CD4-positive, CD25-positive, alpha-beta regulatory T cell (primary cell): ENCODE measurements at regions not wholly inside any gene's neighbourhood (a gene's known extent, or its start where the extent isn't known, plus 50 kb on each side); places are given as distances from the start of the nearest gene placed in this dataset.
"Not testable (repeated sequence)": the region's sequence is repeated elsewhere in the genome, so short reads cannot be mapped to it uniquely, and the experiment has no call there.

Source experiments
- ATAC-seq, 2 donors: fragments of 150-1000 bp; cut with Tn5 transposase; one replicate each; pipeline ENCODE4 v1.10.0; 2021; ENCODE audit warnings: low read depth in 2 of 2, moderate number of reproducible peaks in 2 of 2, moderate library complexity in 1 of 2
- DNase-seq, 3 donors: peaks; one replicate each; pipeline versions ENCODE4 v3.0.0 to v3.0.0-alpha.2; 2012 to 2022; ENCODE audit warnings: mixed read lengths in 1 of 3
- H3K27ac ChIP-seq: one replicate; pipeline ENCODE4 v1.7.0; 2013; ENCODE audit warnings: mild to moderate bottlenecking, low read length; ENCODE audit not compliant: insufficient read depth, poor library complexity, severe bottlenecking
- H3K27me3 ChIP-seq: one replicate; pipeline ENCODE4 v1.7.0; 2013; ENCODE audit warnings: low read length; ENCODE audit not compliant: control insufficient read depth, insufficient read depth
- H3K36me3 ChIP-seq: one replicate; pipeline ENCODE4 v1.7.0; 2013; ENCODE audit warnings: mild to moderate bottlenecking, low read length, moderate library complexity; ENCODE audit not compliant: control insufficient read depth, insufficient read depth
- H3K4me1 ChIP-seq: 2 replicates; pipeline ENCODE4 v1.7.0; 2013; ENCODE audit warnings: mild to moderate bottlenecking, low read length; ENCODE audit not compliant: insufficient read depth, control insufficient read depth, poor library complexity, severe bottlenecking
- H3K4me3 ChIP-seq: one replicate; pipeline ENCODE4 v1.7.0; 2013; ENCODE audit warnings: low read depth, mild to moderate bottlenecking, low read length, moderate library complexity
- H3K9me3 ChIP-seq, 2 experiments: 1 replicate in 1 of 2; 2 replicates in 1 of 2; pipeline ENCODE4 v1.7.0; 2013; ENCODE audit warnings: low read length in 2 of 2, mild to moderate bottlenecking in 1 of 2, moderate library complexity in 1 of 2; ENCODE audit not compliant: control insufficient read depth in 2 of 2
- H3K27ac Mint-ChIP-seq, 3 donors: one replicate each; pipeline ENCODE4 v1.8.0; 2020 to 2022; ENCODE audit warnings: mild to moderate bottlenecking in 3 of 3, mixed read lengths in 3 of 3, moderate library complexity in 2 of 3
- H3K27me3 Mint-ChIP-seq: one replicate; pipeline ENCODE4 v1.8.0; 2022; ENCODE audit warnings: mild to moderate bottlenecking, mixed read lengths
- H3K36me3 Mint-ChIP-seq: one replicate; pipeline ENCODE4 v1.8.0; 2020; ENCODE audit warnings: mixed read lengths
- H3K4me1 Mint-ChIP-seq, 4 donors: one replicate each; pipeline ENCODE4 v1.8.0; 2020 to 2022; ENCODE audit warnings: mixed read lengths in 4 of 4, mild to moderate bottlenecking in 1 of 4
- H3K4me3 Mint-ChIP-seq, 4 donors: one replicate each; pipeline ENCODE4 v1.8.0; 2020 to 2022; ENCODE audit warnings: mild to moderate bottlenecking in 4 of 4, mixed read lengths in 4 of 4, moderate library complexity in 3 of 4
- H3K9me3 Mint-ChIP-seq, 7 donors: one replicate each; pipeline ENCODE4 v1.8.0; 2020 to 2022; ENCODE audit warnings: mixed read lengths in 7 of 7, mild to moderate bottlenecking in 3 of 7, moderate library complexity in 2 of 7

- no peaks in the 10 kb centered on the region for H3K9me3 ChIP-seq
- no peak overlapping the region for H3K4me3 ChIP-seq
- no peak for DNase-seq
- Mint-ChIP-seq H3K4me3 (no peak overlapping the region), H3K9me3 (peaks cover 0 to 2% (median 0%) of the 10 kb centered on the region in 7 donors), H3K36me3 (peaks cover 3% of the 10 kb centered on the region), H3K4me1 (peaks cover 0 to 6% (median 3%) of the 10 kb centered on the region in 4 donors), H3K27me3 (peaks cover 4% of the 10 kb centered on the region), H3K27ac (no peak overlapping the region)
- no peak overlapping the region for H3K27ac ChIP-seq
- H3K4me1 ChIP-seq = no peaks in the 10 kb centered on the region
- no peaks in the 10 kb centered on the region for H3K36me3 ChIP-seq
- H3K27me3 ChIP-seq = no peaks in the 10 kb centered on the region
- ATAC-seq = no peak
Observed at GRCh38 chr20:25992146-25992545, 295.5 kb upstream of the ZNF337 start.

DNA sequence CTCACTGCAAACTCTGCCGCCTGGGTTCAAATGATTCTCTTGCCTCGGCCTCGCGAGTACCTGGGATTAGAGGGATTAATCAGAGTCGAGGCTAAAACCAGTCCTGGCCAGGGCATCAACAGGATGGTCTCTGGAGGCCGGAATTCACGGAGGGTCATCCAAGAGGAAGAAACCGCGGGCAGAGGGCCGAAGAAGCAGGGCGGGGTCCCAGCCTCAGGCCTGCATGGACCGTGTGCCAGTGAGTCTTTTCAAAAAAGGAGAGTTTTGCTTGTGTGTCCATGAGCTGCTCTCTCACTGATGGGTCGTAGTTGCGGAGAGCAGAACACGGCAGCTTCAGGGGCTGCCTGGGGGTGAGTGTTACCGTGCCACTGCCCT lies 295.1 kb upstream of the ZNF337 start:
- Mint-ChIP-seq H3K36me3 (peaks cover 3% of the 10 kb centered on the region), H3K27me3 (peaks cover 4% of the 10 kb centered on the region), H3K4me3 (no peak overlapping the region), H3K9me3 (peaks cover 0 to 2% (median 0%) of the 10 kb centered on the region in 7 donors), H3K27ac (no peak overlapping the region), H3K4me1 (peaks cover 0 to 8% (median 3%) of the 10 kb centered on the region in 4 donors)
- Histone ChIP-seq H3K4me1 (no peaks in the 10 kb centered on the region), H3K9me3 (no peaks in the 10 kb centered on the region), H3K27ac (no peak overlapping the region), H3K27me3 (no peaks in the 10 kb centered on the region), H3K4me3 (no peak overlapping the region), H3K36me3 (no peaks in the 10 kb centered on the region)
- ATAC-seq = no peak
- no peak for DNase-seq

- Histone ChIP-seq H3K4me1 (no peaks in the 10 kb centered on the region), H3K36me3 (no peaks in the 10 kb centered on the region), H3K27me3 (no peaks in the 10 kb centered on the region), H3K9me3 (no peaks in the 10 kb centered on the region), H3K4me3 (no peak overlapping the region), H3K27ac (no peak overlapping the region)
- ATAC-seq = no peak
- Mint-ChIP-seq H3K36me3 (peaks cover 3% of the 10 kb centered on the region), H3K9me3 (peaks cover 0 to 2% (median 0%) of the 10 kb centered on the region in 7 donors), H3K27me3 (peaks cover 4% of the 10 kb centered on the region), H3K4me1 (peaks cover 0 to 10% (median 3%) of the 10 kb centered on the region in 4 donors), H3K27ac (no peak overlapping the region), H3K4me3 (peak overlapping the region in 1 of 4 donors; percentile 38)
- no peak for DNase-seq
Observed at GRCh38 chr20:25991051-25991755, 294.6 kb upstream of the ZNF337 start.

DNA sequence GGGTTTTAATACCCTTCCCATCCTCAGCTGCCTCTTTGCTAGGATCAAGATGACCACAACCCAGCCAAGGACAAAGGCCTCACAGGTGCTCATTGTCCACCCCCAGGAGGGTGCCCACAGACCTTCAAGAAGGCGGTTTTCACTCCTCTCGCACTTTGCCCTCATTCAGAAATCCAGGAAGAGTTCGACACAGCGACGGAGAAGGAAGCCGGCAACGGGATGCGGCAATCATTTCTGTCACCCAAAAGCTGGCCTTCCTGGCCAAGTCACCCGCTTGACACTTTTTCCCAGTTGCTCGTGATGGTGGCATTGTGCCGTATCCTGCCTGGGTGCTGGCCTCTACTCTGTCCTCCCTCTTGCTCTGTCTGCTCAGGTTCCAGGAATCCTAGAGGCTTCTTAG lies 293.0 kb upstream of the ZNF337 start:
- not testable (repeated sequence) for H3K4me1 ChIP-seq, H3K4me3 ChIP-seq, H3K36me3 Mint-ChIP-seq, DNase-seq, ATAC-seq, H3K27me3 Mint-ChIP-seq, H3K27me3 ChIP-seq, H3K27ac ChIP-seq, H3K9me3 ChIP-seq, H3K36me3 ChIP-seq, H3K9me3 Mint-ChIP-seq, H3K4me3 Mint-ChIP-seq, H3K27ac Mint-ChIP-seq
- peaks cover 0 to 15% (median 3%) of the 10 kb centered on the region in 4 donors for H3K4me1 Mint-ChIP-seq

- no peaks in the 10 kb centered on the region for H3K4me1 ChIP-seq
- H3K9me3 Mint-ChIP-seq = peaks cover 0 to 2% (median 0%) of the 10 kb centered on the region in 7 donors
- DNase-seq (no peak), ATAC-seq (no peak)
- no peak overlapping the region for H3K4me3 Mint-ChIP-seq
- no peaks in the 10 kb centered on the region for H3K9me3 ChIP-seq
- no peaks in the 10 kb centered on the region for H3K27me3 ChIP-seq
- H3K27ac Mint-ChIP-seq = no peak overlapping the region
- no peak overlapping the region for H3K27ac ChIP-seq
- H3K36me3 Mint-ChIP-seq = peaks cover 3% of the 10 kb centered on the region
- no peaks in the 10 kb centered on the region for H3K36me3 ChIP-seq
- no peak overlapping the region for H3K4me3 ChIP-seq
- H3K4me1 Mint-ChIP-seq = peaks cover 0 to 15% (median 3%) of the 10 kb centered on the region in 4 donors
- peaks cover 4% of the 10 kb centered on the region for H3K27me3 Mint-ChIP-seq
Observed at GRCh38 chr20:25989196-25989595, 292.5 kb upstream of the ZNF337 start.

DNA sequence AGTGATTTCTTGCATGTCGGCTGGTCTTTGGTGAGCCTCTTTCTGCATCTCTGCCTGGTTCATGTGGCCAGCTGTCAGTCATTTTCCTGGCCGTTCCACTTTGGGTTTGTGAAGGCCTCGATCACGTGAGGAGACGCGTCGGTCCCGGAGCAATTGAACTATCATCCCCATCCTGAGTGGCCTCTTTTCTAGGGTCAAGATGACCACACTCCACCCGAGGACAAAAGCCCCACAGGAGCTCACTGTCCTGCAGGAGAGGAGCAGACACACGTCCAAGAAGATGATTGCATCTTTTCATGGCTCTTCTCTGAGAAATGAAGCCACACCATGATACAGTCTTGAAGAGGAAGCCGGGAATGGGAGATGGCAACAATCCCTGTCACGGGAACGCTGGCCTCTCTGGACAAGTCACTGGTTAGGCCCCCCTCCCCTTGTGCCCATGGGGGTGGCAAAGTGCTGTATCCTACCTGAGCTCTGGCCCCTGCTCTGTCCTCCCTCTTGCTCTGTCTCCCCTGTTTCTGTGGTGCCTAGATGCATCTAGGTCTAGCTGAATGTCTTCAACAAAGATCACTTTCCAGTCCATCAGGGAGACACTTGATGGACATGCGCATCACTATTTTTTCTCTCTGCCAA lies 291.4 kb upstream of the ZNF337 start:
- H3K4me3 Mint-ChIP-seq = peak overlapping the region; percentile 73 to 84 (median 79)
- H3K36me3 ChIP-seq, H3K27me3 Mint-ChIP-seq, H3K4me1 ChIP-seq, H3K36me3 Mint-ChIP-seq, H3K9me3 Mint-ChIP-seq, H3K27me3 ChIP-seq, H3K4me3 ChIP-seq, DNase-seq, ATAC-seq, H3K9me3 ChIP-seq, H3K27ac ChIP-seq: not testable (repeated sequence)
- H3K4me1 Mint-ChIP-seq = peaks cover 0 to 15% (median 3%) of the 10 kb centered on the region in 4 donors
- peak overlapping the region in 1 of 3 donors; percentile 69 for H3K27ac Mint-ChIP-seq

DNA sequence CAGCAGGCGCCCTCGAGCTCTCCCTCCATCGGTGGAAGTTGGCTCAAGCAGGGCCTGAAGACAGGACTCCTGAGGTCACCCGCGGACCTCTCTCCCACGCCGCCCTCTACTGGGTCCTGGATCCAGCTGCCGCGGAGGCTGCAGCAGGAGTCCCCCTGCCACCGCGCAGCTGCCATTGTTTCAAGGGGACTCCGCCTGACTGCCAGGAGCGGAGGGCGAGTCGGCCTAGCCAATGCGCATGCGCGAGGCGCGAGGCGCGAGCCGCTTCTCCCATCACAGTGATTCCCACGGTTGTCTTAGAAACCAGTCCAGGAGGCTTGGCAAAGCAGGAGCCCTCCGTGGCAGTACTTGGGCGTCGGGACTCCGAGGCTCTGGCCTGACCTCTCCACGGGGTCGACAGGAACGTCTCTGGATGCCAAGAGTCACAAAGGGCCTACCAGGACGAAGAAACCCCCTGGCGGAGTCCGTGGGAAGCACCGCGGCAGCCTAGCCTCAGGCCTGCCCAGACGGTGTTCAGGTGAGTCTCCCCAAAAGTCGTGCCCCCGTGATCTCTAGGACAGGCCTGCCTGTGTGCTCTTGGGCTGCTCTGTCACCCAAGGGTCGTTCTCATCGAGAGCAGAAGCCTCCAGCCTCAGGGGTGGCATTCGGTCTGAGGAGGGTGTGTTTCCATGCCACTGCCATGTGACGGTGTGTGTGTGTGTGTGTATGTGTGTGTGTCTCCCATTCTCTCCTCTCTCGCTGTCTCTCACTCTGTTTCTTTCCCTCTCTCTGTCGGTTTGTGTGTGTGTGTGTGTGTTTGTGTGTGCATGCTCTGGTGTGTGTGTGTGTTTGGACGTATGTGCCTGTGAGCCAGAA lies 290.6 kb upstream of the ZNF337 start:
- Mint-ChIP-seq H3K36me3 (peaks cover 3% of the 10 kb centered on the region), H3K4me3 (peak overlapping the region; percentile 63 to 84 (median 80)), H3K27ac (peak overlapping the region in 1 of 3 donors; percentile 20), H3K4me1 (peaks cover 0 to 19% (median 5%) of the 10 kb centered on the region in 4 donors), H3K9me3 (no peaks in the 10 kb centered on the region), H3K27me3 (no peaks in the 10 kb centered on the region)
- Histone ChIP-seq H3K4me3 (peak overlapping the region; percentile 47), H3K4me1 (no peaks in the 10 kb centered on the region), H3K36me3 (no peaks in the 10 kb centered on the region), H3K27me3 (no peaks in the 10 kb centered on the region), H3K27ac (no peak overlapping the region), H3K9me3 (no peaks in the 10 kb centered on the region)
- ATAC-seq = peak; percentile 69 to 71
- peak; percentile 30 to 57 (median 49) for DNase-seq
